Ishikawa (cell line): ENCODE measurements at regions not wholly inside any gene's neighbourhood (a gene's known extent, or its start where the extent isn't known, plus 50 kb on each side); places are given as distances from the start of the nearest gene placed in this dataset.

Source experiments
- CEBPB ChIP-seq: IDR thresholded peaks from 2 replicates; pipeline ENCODE4 v1.6.1; 2012
- CREB1 ChIP-seq: IDR thresholded peaks from 2 replicates; pipeline ENCODE4 v1.6.1; 2012; ENCODE audit warnings: low read depth
- EGR1 ChIP-seq: IDR thresholded peaks from 2 replicates; pipeline ENCODE4 v1.6.1; 2012
- EP300 ChIP-seq: IDR thresholded peaks from 2 replicates; pipeline ENCODE4 v1.6.1; 2012; ENCODE audit warnings: borderline replicate concordance
- FOXM1 ChIP-seq: IDR thresholded peaks from 2 replicates; pipeline ENCODE4 v1.6.1; 2012; ENCODE audit warnings: low read depth, borderline replicate concordance
- NFIC ChIP-seq: IDR thresholded peaks from 2 replicates; pipeline ENCODE4 v1.6.1; 2012
- RAD21 ChIP-seq: IDR thresholded peaks from 2 replicates; pipeline ENCODE4 v1.6.1; 2012; ENCODE audit warnings: low read depth
- REST ChIP-seq: IDR thresholded peaks from 2 replicates; pipeline ENCODE4 v1.6.1; 2012; ENCODE audit warnings: low read depth, mild to moderate bottlenecking
- TAF1 ChIP-seq: IDR thresholded peaks from 2 replicates; pipeline ENCODE4 v1.6.1; 2012; ENCODE audit warnings: low read depth, mild to moderate bottlenecking
- TCF12 ChIP-seq: IDR thresholded peaks from 2 replicates; pipeline ENCODE4 v1.6.1; 2012; ENCODE audit warnings: low read depth
- TEAD4 ChIP-seq: IDR thresholded peaks from 2 replicates; pipeline ENCODE4 v1.6.1; 2012
- YY1 ChIP-seq: IDR thresholded peaks from 2 replicates; pipeline ENCODE4 v1.6.1; 2012; ENCODE audit warnings: low read depth
- ZBTB7A ChIP-seq: IDR thresholded peaks from 2 replicates; pipeline ENCODE4 v1.6.1; 2012; ENCODE audit warnings: low read depth
- TF ChIP-seq, protein P1 (sequence below): IDR thresholded peaks from 2 replicates; pipeline ENCODE4 v1.6.1; 2012
- TF ChIP-seq, protein P2 (sequence below): IDR thresholded peaks from 2 replicates; pipeline ENCODE4 v1.6.1; 2012

DNA sequence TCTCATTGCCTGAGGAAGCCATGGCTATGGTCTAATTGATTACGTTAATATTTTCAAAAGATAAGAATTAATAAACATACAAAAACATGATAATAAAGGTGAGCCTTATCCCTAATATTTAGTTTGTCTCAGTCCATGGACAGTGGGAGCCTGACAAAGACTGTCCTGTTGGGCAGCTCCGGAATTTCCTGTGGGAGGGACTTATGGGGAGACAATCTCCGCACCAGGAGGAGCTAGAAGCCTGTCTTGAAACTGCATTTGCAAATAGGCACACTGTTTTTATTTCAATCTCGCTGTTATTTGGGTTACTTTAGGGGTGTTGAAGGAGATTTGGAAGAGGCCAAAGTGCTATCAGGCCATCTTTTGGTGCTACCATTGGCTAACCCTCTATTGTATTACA is 50.8 kb upstream of the ZDHHC17 start:
- TF ChIP-seq RAD21: no peak
- no peak for TF ChIP-seq TEAD4
- TF ChIP-seq CEBPB: no peak
- TF ChIP-seq REST: no peak
- no peak for TF ChIP-seq EGR1
- TF ChIP-seq YY1: no peak
- no peak for TF ChIP-seq ZBTB7A
- no peak for TF ChIP-seq CREB1
- TF ChIP-seq TCF12: no peak
- TF ChIP-seq EP300: no peak
- TF ChIP-seq NFIC: no peak
- no peak for TF ChIP-seq FOXM1
- TF ChIP-seq, protein P1, sequence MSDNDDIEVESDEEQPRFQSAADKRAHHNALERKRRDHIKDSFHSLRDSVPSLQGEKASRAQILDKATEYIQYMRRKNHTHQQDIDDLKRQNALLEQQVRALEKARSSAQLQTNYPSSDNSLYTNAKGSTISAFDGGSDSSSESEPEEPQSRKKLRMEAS: no peak
- TF ChIP-seq TAF1: no peak
- TF ChIP-seq, protein P2, sequence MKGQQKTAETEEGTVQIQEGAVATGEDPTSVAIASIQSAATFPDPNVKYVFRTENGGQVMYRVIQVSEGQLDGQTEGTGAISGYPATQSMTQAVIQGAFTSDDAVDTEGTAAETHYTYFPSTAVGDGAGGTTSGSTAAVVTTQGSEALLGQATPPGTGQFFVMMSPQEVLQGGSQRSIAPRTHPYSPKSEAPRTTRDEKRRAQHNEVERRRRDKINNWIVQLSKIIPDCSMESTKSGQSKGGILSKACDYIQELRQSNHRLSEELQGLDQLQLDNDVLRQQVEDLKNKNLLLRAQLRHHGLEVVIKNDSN: no peak

DNA sequence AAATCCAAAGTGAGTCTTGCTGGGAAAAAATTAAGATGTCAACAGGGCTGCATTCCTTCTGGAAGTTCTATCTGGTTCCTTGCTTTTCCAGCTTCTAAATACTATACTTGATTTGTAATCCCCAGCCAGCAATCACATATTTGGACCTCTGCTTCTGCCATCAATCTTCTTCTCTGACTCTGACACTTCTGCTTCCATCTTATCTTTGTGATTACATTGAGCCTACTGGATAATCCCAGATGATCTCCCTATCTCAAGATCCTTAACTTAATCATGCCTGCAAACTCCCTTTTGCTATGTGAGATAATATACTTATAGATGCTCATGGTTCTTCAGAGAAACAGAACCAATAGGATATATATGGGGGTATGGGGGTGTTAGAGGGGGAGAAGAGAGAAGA is 49.9 kb upstream of the ZDHHC17 start:
- TF ChIP-seq CREB1 (no peak), TAF1 (no peak), FOXM1 (no peak), TEAD4 (no peak), EGR1 (no peak), EP300 (no peak), TCF12 (no peak), ZBTB7A (no peak), YY1 (no peak), REST (no peak), RAD21 (no peak), NFIC (no peak), CEBPB (no peak)
- TF ChIP-seq, protein P2: no peak
- TF ChIP-seq, protein P1: no peak
